B cell (primary cell): ENCODE measurements at regions not wholly inside any gene's neighbourhood (a gene's known extent, or its start where the extent isn't known, plus 50 kb on each side); places are given as distances from the start of the nearest gene placed in this dataset.

Experiments used
- ATAC-seq: fragments of 200-7000 bp; cut with Tn5 transposase; one replicate; pipeline ENCODE4 v1.10.0; 2021; ENCODE audit warnings: low read depth, mild to moderate bottlenecking, moderate number of reproducible peaks, moderate library complexity
- CTCF ChIA-PET: fragments of 350-600 bp; sonication (Branson Sonifier 250); formaldehyde crosslinking; loops from one replicate; lab custom pipeline; 2021; ENCODE audit warnings: antibody characterized with exemption, inconsistent platforms; lab: Charles Lee
- POLR2A ChIA-PET: fragments of 350-600 bp; sonication (Branson Sonifier 250); formaldehyde crosslinking; loops from one replicate; lab custom pipeline; 2021; ENCODE audit warnings: antibody characterized with exemption; lab: Charles Lee
- DNase-seq: peaks from one replicate; pipeline ENCODE4 v3.0.0; 2013
- H2AFZ ChIP-seq: 2 replicates; pipeline ENCODE4 v1.6.1; 2012; ENCODE audit warnings: mild to moderate bottlenecking, low read depth, low read length; ENCODE audit not compliant: insufficient read depth, poor library complexity, severe bottlenecking
- H3K27ac ChIP-seq, 2 donors: 1 replicate in 1 of 2; 2 replicates in 1 of 2; pipeline ENCODE4 v1.5.1; 2012 to 2013; ENCODE audit warnings: low read length in 2 of 2, mild to moderate bottlenecking in 2 of 2, moderate library complexity in 1 of 2
- H3K27me3 ChIP-seq, 4 experiments: fragments of 200-600 bp in 1 of 4; sonication (generic) in 1 of 4; replicated peaks in 1 of 4; 1 replicate in 2 of 4; 2 replicates in 2 of 4; pipeline versions ENCODE4 v1.6.1 to v1.7.0; 2013 to 2016; ENCODE audit warnings: low read length in 3 of 4, mild to moderate bottlenecking in 2 of 4, mixed read lengths in 1 of 4, moderate library complexity in 1 of 4; ENCODE audit not compliant: insufficient read depth in 4 of 4, control insufficient read depth in 3 of 4; ENCODE audit errors: control extremely low read depth in 1 of 4
- H3K36me3 ChIP-seq, 2 experiments: replicated peaks in 1 of 2; 1 replicate in 1 of 2; 2 replicates in 1 of 2; pipeline versions ENCODE4 v1.6.1 to v1.7.1; 2013; ENCODE audit warnings: low read length in 1 of 2; ENCODE audit not compliant: insufficient read depth in 2 of 2, control insufficient read depth in 1 of 2; ENCODE audit errors: control extremely low read depth in 1 of 2, extremely low read depth in 1 of 2
- H3K4me1 ChIP-seq, 2 donors: fragments of 200-600 bp in 1 of 2; sonication (generic) in 1 of 2; 1 replicate in 1 of 2; 2 replicates in 1 of 2; pipeline versions ENCODE4 v1.5.1 to v1.6.1; 2013 to 2017; ENCODE audit warnings: low read length in 2 of 2; ENCODE audit not compliant: control insufficient read depth in 2 of 2, insufficient read depth in 2 of 2
- H3K4me2 ChIP-seq: replicated peaks from 2 replicates; pipeline ENCODE3; 2012; ENCODE audit warnings: mild to moderate bottlenecking, low read depth, low read length; ENCODE audit not compliant: poor library complexity, severe bottlenecking
- H3K4me3 ChIP-seq, 5 experiments: fragments of 200-600 bp in 1 of 5; sonication (generic) in 1 of 5; 1 replicate in 3 of 5; 2 replicates in 2 of 5; pipeline versions ENCODE4 v1.5.1 to v1.7.0; 2011 to 2016; ENCODE audit warnings: low read length in 4 of 5, mild to moderate bottlenecking in 4 of 5, low read depth in 2 of 5, control low read depth in 1 of 5, moderate library complexity in 1 of 5; ENCODE audit not compliant: insufficient read depth in 1 of 5; ENCODE audit errors: control extremely low read depth in 1 of 5, extremely low read depth in 1 of 5
- H3K79me2 ChIP-seq: fragments of 200-600 bp; sonication (generic); one replicate; pipeline ENCODE4 v1.6.0; 2016; ENCODE audit warnings: low read length; ENCODE audit not compliant: control insufficient read depth, insufficient read depth
- H3K9ac ChIP-seq: fragments of 200-600 bp; sonication (generic); 2 replicates; pipeline ENCODE4 v1.6.1; 2017; ENCODE audit warnings: mild to moderate bottlenecking, low read length, moderate library complexity
- H3K9me3 ChIP-seq, 3 donors: one replicate each; pipeline versions ENCODE4 v1.6.1 to v1.7.1; 2013; ENCODE audit warnings: low read length in 2 of 3; ENCODE audit not compliant: control insufficient read depth in 2 of 3, insufficient read depth in 1 of 3; ENCODE audit errors: control extremely low read depth in 1 of 3
- H4K20me1 ChIP-seq: 2 replicates; pipeline ENCODE4 v1.6.0; 2012; ENCODE audit warnings: mild to moderate bottlenecking, low read length; ENCODE audit not compliant: insufficient read depth, control insufficient read depth, poor library complexity, severe bottlenecking
- H3K27ac Mint-ChIP-seq: one replicate; pipeline ENCODE4 v1.8.0; 2021; ENCODE audit warnings: mixed read lengths
- H3K27me3 Mint-ChIP-seq: one replicate; pipeline ENCODE4 v1.8.0; 2021; ENCODE audit warnings: mixed read lengths
- H3K4me1 Mint-ChIP-seq: one replicate; pipeline ENCODE4 v1.8.0; 2021; ENCODE audit warnings: mixed read lengths
- H3K4me3 Mint-ChIP-seq: one replicate; pipeline ENCODE4 v1.8.0; 2021; ENCODE audit warnings: mixed read lengths
- H3K9me3 Mint-ChIP-seq: one replicate; pipeline ENCODE4 v1.8.0; 2022; ENCODE audit warnings: mixed read lengths; ENCODE audit not compliant: insufficient read depth
- CTCF ChIP-seq: fragments of 200-600 bp; IDR thresholded peaks from one replicate; pipeline ENCODE4 v1.8.0; 2022; ENCODE audit warnings: antibody characterized with exemption, mild to moderate bottlenecking
- EZH2 ChIP-seq: IDR thresholded peaks from 2 replicates; pipeline ENCODE4 v1.6.1; 2012; ENCODE audit warnings: borderline replicate concordance, low read depth, mild to moderate bottlenecking, moderate library complexity, low read length; ENCODE audit not compliant: insufficient read depth, poor library complexity, severe bottlenecking
- WGBS: methylation state at CpG from one replicate; pipeline ENCODE4 v1.1.5; 2013; ENCODE audit warnings: missing lambda C conversion rate; ENCODE audit not compliant: insufficient coverage; 5-methylcytosine and 5-hydroxymethylcytosine counted together
- intact Hi-C: fragments of 100-400 bp; cut with micrococcal nuclease; formaldehyde crosslinking; loops from one replicate; pipeline ENCODE4 v1.10.0; 2022

- Mint-ChIP-seq H3K9me3 (no peaks in the 10 kb centered on the region), H3K27ac (no peak overlapping the region), H3K27me3 (no peaks in the 10 kb centered on the region), H3K4me1 (peaks cover 15% of the 10 kb centered on the region), H3K4me3 (no peak overlapping the region)
- Histone ChIP-seq H3K4me1 (peaks cover 9 to 16% of the 10 kb centered on the region in 2 donors), H2AFZ (no peak overlapping the region), H3K4me2 (no peak overlapping the region), H3K27me3 (no peaks in the 10 kb centered on the region), H3K36me3 (no peaks in the 10 kb centered on the region), H3K79me2 (no peaks in the 10 kb centered on the region), H4K20me1 (no peaks in the 10 kb centered on the region), H3K9me3 (peaks cover 0 to 5% (median 0%) of the 10 kb centered on the region in 3 donors), H3K9ac (no peak overlapping the region), H3K4me3 (no peak overlapping the region), H3K27ac (no peak overlapping the region)
- TF ChIP-seq EZH2 (no peak), CTCF (no peak)
- no peak for ATAC-seq
- 100% methylated on average over 1 of the region's 4 CpGs for WGBS
- DNase-seq, result no peak
- intact Hi-C loops, result no loop called here
- POLR2A ChIA-PET, result no interaction called here
- CTCF ChIA-PET, result no interaction called here
Observed at GRCh38 chr10:124338276-124338925, 80.3 kb downstream of the OAT start.

DNA sequence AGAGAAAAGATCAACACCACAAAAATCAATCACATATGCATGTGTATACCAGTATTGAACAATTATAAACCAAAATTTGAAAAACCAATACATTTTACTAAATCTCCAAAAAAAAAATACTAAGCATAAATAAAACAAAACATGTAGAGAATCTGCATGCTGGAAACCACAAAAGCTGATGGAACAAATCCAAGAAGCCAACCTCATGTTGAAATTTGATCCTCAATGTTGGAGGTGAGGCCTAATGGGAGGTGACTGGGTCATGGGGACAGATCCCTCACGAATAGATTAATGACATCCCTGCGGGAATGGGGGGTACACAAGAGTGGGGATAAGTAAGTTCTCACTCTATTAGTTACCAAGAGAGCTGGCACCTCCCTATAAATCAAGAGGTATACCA is 82.5 kb downstream of the OAT start:
- H3K27me3 ChIP-seq, result no peaks in the 10 kb centered on the region
- H3K4me2 ChIP-seq, result no peak overlapping the region
- ChIA-PET POLR2A (no interaction called here), CTCF (interaction anchor here (0.6 kb wide), 1 partner anchor 81 kb away, joined by 3 read pairs; no protein-coding TSS in a partner anchor)
- Mint-ChIP-seq H3K27me3 (peaks cover 6% of the 10 kb centered on the region), H3K4me1 (peaks cover 7% of the 10 kb centered on the region), H3K9me3 (peaks cover 11% of the 10 kb centered on the region), H3K4me3 (no peak overlapping the region), H3K27ac (no peak overlapping the region)
- H3K9me3 ChIP-seq, result peaks cover 0 to 12% (median 5%) of the 10 kb centered on the region in 3 donors
- H3K27ac ChIP-seq, result no peak overlapping the region
- no peaks in the 10 kb centered on the region for H3K36me3 ChIP-seq
- no peaks in the 10 kb centered on the region for H3K79me2 ChIP-seq
- no peaks in the 10 kb centered on the region for H4K20me1 ChIP-seq
- no peak overlapping the region for H2AFZ ChIP-seq
- ATAC-seq, result no peak
- DNase-seq, result no peak
- intact Hi-C loops, result no loop called here
- H3K9ac ChIP-seq, result no peak overlapping the region
- no CpG with 5 or more reads among the region's 2 CpGs for WGBS
- no peak overlapping the region for H3K4me3 ChIP-seq
- TF ChIP-seq EZH2 (no peak), CTCF (no peak)
- peaks cover 6 to 11% of the 10 kb centered on the region in 2 donors for H3K4me1 ChIP-seq
